SIG-M5 treated with dmso at 0.1 percent for 504 hours (cell line): ENCODE measurements at regions not wholly inside any gene's neighbourhood (a gene's known extent, or its start where the extent isn't known, plus 50 kb on each side); places are given as distances from the start of the nearest gene placed in this dataset.

Source experiments
- DNase-seq: peaks from one replicate; lab custom pipeline; 2025; ENCODE audit not compliant: unreplicated experiment; lab: John Stamatoyannopoulos, UW

DNA sequence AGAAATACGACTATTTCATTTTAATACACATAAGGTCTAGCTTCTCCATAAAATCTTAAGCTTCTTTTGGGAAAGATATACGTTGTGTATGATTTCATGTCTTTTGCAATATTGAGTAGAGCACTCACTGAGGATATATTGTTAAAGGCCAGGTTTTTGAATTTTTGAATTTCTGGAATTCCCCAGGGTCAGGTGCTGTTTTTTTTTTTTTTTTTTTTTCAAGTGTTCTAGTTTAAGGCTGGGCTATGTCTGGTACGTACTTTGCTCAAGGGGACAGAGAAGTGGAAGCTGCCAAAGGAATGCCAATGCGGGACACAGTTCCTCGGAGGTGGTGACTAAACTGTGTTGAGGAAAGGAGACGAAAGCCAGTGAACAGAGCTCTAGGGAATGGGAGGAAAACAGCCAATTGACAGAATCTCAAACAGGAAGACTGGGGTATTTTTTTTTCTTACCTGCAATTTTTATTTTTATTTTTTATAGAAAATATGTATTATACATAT lies 510.5 kb upstream of the CBLB start:
- DNase-seq: no peak

DNA sequence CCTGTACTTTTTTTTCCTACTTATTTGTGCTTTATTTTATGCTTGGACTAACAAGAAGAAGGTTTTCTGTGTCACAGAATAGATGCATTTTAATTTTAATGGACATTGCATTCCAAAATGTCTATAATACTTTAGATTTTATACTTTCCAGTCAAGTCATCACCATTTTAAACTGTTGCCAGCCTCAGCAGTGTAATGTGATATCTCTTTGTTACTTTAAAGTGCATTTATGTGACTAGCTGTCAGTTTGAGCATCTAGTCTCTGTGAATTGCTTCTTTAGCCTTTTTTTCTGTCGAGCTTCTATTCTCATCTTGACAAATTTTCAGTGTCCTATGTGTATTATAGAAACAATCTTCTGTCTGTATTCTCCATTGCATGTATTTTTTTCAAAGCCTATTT lies 511.4 kb upstream of the CBLB start:
- no peak for DNase-seq

DNA sequence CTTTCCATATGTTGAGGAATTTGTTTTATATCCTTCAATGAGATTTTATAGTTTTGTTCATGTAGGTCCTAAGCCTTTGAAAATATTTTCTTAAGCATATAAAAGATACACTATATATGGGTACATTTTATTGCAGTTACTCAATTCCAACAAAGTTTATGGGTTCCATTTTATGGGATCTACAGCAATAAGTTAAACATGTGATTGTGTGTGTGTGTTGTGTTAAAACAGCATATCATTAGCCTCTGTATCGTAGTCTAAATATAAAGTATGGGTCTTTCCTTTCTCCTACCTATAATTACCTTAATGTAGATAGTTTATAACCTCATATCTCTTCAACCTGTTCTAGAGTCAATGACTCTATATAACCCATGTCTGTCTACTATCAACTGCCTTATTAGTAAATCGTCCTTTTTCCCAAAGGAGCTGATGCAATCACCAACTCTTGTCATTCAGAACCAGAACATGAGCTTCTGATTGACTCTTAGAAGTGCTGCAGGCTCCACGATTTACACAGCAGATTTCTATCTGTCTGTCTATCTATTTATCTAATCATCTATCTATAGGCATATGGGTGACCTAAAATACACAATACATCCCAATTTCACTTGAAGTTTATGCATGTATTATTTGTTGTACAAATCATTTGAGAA lies 512.6 kb upstream of the CBLB start:
- no peak for DNase-seq

DNA sequence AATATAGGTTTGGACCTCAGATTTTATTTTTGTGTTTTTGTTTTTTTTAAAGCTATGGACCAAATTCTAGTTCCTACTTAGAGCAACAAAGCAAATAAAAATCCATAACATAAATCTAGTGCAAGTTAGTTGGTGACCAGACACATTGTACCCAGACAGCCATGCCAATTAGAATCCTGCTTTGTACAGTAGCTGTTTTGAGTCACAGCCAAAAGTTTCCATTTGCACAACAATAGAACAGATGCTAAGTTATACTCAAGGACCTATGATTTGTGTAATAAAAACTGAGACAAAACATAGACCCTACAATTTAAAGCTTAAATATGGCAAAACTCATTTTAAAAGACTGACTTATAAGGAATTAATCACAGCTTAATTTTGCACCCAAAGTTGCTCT lies 513.1 kb upstream of the CBLB start:
- no peak for DNase-seq

DNA sequence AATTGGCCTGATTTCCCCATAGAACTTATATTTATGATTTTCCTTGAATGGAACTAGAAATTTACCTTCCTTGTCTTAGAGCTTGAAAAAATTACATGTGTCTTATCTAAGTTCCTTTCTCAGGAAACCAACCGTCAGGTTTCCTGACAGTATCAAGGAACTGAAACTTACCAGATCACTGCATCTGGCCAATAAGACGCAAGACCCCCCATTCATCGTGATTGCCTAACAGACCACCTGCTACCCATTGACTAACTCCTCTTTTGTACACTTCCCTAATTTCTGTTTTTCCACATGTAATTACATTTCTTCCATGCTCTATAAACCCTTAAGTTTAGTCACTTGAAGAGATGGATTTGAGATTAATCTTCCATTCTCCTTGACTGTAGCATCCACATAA lies 517.2 kb upstream of the CBLB start:
- DNase-seq: peak; percentile 54

DNA sequence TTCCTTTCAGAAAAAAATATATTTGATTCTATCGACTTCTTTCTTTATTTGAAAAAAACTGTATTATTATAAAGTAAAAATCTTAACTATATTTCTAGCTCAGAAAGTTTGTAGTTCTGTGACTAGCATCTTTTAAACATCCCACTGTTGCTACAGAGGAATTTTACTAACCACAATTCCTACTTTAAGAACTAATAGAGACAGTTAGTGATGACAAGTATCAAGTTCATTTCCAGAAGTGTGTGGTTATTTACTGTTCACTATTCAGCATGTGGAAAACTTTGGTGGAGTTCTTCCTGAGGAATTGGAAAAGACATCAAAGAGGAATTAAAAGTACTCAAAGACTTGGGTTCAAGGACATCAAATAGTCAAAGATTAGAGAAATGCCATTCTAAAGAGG lies 524.1 kb upstream of the CBLB start:
- no peak for DNase-seq

DNA sequence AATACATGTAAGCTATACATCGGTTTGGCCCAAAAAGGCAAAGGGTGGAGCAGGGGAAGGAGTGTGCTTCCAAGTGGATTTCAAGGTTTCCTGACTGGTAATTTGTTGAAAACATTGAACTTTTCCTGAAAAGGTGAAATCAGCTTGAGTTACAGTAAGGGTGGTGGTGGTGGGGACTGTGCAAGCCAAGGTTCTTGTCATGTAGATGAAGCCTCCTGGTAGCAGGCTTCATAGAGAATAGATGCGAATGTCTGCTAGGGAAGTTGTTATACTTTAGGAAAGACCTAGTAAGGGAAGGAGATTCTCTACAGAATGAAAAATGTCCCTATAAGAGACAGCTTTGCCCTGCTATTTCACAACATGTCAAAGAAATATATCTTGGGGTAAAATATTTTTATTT lies 528.2 kb upstream of the CBLB start:
- no peak for DNase-seq

DNA sequence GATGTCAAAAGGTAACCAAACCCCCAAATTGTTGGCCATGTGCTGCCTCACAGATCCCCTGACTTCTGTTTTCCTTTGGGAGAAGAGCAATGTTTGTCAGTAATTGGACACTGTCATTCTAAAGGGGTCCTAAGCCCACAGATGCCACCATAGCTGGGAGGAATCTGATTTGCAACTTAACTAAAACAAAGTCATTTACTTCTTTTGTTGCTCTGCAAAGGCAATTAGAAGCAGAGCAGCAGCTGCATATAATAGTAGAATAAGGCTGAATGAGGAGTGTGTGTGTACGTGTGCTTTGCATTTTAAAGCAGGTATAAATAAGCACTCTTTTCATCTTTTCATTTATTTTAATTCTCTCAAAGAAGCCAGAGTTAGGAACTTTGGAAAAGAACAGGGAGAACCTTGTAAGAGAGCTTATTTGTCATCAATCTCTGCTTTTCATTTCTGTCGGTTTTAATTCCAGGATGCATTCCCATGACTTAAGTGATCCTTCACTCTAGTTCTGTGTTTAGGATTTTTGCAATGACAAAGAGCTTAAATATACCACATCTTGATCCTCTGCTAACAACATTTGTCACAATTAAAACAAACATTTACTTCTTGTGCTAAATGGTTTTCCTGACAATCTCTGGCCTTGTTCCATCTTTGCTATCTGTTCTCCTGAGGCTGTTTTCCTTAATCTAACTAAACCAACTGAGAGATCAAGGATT lies 530.2 kb upstream of the CBLB start:
- DNase-seq: no peak

DNA sequence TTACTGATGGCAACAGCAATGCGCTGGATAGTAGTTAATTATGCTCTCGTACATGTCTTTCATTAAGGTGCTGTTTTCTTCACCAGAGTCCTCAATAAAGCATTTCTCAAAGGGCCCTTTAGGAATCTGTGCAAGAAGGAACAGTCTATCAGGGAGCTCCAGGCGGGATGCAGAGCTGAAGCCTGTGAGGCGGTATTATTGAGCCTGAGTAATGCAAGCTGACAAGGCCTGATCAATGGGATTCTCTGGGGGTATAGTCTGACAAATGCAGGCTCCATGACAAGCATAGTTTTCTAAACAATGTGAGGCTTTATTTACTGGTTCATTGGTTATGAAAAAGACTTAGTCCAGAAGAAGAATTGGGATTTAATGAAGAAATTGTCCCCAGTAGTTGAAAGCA lies 530.9 kb upstream of the CBLB start:
- no peak for DNase-seq

DNA sequence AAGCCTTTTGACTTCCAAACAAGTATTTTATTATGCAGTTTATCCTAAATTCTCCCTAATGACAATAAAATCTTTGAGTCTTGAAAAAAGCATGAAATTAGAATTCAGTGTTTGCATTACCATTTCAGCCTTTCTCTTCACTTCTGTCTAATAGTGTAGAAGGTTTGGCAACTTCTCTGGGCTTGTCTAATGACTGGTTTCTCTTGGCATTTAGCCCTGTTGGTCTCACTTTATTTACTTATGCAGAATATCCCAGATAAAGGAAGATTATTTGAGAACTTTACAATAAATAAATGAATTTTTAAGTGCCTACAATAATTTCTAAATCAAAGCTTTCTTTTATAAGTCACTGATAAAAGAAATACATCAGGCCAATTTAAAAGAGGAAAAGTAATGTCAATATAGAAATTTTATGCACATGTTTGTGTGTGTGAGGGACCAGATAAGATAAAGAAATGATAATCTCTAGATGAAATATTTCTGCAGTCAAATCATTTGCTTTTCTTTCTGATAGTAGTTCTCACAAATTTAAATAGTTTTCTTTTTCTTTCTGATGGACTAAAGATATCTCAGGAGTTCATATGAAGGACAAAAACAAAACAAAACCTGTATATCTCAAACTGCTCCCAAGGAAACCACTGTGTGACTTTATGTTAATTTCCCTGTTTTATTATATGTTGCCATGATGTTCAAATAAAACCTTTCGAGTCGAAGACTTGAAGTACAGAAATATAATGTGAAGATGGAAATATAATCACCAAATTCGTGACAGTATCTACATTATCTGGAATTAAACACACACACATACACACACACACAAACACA lies 533.1 kb upstream of the CBLB start:
- no peak for DNase-seq

DNA sequence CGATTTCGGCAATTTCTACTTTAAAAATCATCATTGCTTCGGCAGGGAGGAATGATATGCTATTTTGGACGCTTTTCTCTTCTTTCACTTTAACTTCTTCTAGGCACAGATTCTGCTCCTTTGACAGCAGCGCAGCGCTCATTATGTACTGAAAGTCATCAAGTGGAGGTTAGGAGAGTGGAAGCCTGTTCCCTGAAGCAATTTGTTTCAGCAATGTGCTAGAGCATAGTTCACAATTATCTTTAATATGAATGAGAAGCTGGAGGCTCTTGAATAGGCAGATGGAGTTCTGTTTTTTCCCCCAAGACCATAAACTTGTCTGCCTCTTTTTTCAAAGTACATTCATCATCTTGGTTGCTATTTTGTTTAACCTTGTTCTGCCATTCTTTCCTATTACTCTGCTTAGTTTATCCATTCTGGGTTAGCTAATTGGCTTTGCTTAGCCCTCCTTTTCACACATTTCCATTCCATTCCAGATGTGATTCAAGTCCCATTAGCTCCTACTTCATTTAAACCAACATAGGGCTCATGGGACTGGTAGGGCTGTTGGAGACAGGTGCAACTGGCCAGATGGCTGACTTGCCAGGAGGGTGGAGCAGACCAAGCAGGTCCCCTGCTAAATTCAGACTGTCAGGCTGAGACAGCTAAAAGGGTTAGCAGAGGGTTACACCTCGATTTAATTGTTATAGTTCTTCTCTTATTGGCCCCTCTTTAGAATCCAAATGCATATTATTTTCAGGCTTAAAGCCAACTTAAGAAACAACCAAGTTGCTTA lies 534.7 kb upstream of the CBLB start:
- no peak for DNase-seq

DNA sequence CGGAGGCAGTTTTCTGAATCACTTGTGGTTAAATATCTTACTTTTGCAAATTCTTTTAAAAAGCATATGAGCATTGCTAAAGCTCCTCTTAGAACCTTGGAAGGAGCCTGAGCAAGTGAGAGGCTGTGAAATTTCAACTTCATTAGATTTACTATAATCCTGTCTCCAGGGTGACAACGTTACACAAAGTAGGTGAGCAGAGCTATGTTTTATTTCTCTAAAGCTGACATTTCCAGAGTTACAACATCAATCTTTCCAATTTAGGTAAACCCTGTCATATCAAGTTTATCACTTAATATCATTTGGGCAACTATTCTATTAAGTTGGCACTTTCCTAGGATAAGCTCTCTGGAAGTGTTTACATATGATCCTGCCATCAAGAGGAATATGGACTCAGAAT lies 544.9 kb upstream of the CBLB start:
- no peak for DNase-seq

DNA sequence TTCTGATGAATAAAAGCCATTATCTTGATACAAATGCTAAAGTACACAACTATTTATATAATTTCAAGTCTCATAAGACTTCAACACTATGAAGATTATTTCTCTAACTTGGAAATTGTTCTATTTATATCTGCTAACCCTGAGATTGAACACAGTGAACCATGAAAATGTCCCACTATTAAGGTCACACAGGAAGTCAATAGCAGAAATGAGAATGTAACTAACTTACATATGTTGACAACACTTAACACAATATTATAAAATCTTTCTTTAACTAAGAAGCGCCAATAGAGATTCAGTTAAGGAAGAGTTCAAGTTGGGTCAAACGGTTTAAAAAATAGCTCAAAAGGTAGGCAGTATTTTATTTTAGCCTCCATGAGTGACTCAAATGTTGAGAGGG lies 551.8 kb upstream of the CBLB start:
- no peak for DNase-seq

DNA sequence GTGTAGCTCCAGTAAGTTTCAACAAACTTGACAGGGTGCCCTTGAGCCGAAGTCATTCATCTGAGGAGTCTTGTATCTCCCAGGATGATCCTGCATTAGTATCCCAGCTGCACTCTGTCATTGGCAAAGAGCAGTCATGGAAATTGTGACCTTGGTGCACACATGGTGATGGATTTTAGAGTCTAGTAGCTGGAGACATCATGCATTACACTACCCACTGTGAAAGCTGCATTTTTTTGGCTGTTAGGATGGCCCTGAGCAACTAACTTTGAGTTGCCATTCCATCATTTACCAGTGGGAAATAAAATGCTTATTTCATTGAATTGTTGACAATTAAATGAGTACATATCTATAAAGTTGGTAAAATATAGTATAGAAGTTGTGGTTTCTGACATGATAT lies 552.6 kb upstream of the CBLB start:
- DNase-seq: no peak

DNA sequence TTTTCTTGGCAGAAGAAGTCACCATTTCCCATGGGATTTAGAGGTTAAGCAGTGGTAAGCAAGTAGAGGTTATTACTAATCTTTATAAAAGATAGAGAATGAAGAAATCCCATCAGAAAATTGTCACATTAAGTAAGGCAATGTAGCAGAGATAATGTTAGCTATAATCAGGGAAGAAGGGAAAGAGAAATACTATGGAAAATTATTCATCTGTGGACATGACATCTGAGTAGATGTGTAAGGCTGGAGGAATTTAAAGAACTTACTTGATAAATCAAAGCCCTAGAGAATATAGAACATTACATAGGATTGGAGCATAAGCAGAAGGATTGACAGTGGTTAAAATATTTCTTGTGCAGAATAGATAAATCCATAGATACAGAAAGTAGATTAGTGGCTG lies 553.1 kb upstream of the CBLB start:
- DNase-seq: no peak

DNA sequence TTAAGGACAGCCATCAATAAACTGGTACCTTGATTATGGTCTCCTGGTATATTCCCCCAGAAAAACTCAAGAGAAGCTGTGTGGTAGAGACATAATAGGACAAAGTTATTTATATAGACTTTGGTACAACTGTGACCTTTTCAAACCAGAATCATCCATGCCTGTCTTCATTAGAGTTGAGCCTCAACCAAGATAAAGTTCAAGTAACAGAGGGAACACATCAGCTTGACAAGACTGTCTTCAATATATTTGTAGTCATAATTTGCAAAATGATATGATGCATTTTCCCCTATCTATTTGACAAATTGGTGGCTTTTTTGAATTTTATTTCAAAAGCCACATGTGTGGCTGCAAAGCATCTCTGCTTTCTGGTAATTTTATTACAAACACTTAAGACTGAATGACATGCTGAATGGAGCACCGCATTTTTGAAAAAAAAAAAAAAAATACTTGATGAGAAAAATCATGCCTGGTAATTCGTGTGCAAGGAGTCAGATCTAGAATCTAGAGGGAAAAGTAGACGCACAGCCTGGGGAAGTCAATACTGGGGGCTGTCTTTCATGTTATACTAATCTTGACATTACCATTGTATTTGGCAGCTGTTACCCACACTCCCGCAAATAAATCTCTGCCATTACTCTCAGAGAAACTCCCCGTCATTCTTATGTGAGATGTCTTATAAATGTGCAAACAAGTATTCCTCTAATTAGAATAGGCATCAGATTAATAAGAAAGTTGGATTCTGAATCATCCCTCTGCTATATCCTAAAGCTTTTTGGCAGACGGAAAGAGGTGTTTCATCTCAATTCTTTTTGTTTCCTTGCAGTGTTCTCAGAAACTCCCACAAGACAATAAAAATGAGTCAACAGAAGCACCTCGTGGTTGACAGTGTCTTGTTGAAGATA lies 554.8 kb upstream of the CBLB start:
- no peak for DNase-seq

DNA sequence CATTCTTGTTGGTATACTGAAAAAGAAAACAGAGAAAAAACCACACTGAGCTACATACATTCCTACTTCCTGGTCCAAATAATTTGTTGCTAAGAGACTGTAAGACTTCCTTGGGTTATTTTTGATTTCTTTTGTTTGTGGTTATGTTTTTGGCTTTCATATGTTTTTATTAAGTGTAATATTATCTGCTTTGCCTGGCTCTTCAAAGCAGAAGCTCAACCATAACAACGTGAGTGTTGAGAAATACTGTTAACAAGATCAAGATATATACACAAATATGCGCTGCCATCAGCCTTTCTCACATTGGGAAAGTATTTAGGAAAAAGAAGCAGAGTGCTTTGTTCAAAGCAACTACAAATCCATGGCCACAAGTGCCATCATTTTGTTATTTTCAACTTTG lies 556.2 kb upstream of the CBLB start:
- no peak for DNase-seq

DNA sequence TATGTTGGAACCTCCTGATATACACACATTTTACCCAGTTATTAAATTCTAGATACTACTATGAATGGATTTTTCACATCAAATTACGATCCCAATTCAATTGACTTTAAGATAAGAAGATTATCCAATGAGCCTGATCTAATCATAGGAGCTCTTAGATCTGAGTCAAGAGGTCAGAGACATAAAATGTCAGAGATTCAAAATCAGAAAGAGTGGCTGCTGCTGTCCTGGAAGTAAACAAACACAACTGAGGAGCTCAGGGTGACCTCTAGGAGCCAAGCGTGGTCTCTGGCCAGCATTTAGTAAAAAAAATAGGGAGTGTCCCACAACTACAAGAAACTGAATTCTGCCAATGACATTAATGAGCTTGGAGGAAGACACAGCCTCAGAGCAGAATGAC lies 557.1 kb upstream of the CBLB start:
- DNase-seq: no peak

DNA sequence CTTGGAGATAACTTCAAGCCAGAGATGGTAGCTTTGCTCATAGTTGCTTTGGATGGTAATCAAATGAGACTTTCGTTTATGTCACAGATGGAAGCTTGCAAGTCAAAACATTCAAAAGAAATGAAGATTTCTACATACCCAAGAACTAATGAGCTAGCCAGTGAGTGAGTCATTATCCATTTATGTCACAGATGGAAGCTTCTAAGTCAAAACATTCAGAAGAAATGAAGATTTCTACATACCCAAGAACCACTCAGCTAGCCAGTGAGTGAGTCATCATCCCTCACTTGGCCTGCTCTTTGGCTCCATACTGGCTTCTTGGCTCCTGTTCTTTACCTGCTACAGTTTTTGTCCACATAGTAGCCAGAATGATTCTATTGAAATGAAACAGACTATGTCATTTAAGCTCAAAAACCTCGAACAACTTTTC lies 559.8 kb upstream of the CBLB start:
- peak; percentile 79 for DNase-seq

DNA sequence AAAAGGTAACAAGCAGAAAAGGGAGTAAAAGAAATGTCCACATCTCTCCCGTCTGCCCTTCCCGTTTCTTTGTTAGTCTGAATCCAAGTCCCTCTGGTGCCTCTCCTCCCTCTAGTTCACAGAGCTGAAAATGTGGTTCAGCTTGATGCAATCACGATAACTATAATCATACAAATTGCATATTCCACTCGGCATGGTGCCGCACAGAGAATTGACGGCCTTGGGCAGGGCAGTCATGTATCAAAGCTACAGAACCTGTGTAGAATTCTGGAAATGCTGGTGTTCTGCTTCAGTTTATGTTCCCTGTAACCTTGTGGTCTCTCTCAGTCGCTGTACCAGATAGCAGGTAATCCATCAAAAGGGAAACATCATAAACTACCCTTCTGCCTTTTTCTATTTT lies 562.9 kb upstream of the CBLB start:
- DNase-seq: no peak
